KMS-11 (cell line): ENCODE measurements at regions not wholly inside any gene's neighbourhood (a gene's known extent, or its start where the extent isn't known, plus 50 kb on each side); places are given as distances from the start of the nearest gene placed in this dataset.

Experiments used
- H2AFZ ChIP-seq: fragments of 200-600 bp; sonication (generic); 2 replicates; pipeline ENCODE4 v1.6.1; 2016; ENCODE audit warnings: antibody characterized with exemption, mixed run types, low read depth
- H3K27ac ChIP-seq: fragments of 200-600 bp; sonication (generic); 2 replicates; pipeline ENCODE4 v1.6.1; 2016; ENCODE audit warnings: mild to moderate bottlenecking, mixed run types
- H3K27me3 ChIP-seq: fragments of 200-600 bp; sonication (generic); 2 replicates; pipeline ENCODE4 v1.6.1; 2017; ENCODE audit warnings: mild to moderate bottlenecking, low read depth, mixed run types, moderate library complexity; ENCODE audit not compliant: insufficient read depth
- H3K36me3 ChIP-seq: fragments of 200-600 bp; sonication (generic); 2 replicates; pipeline ENCODE4 v1.6.1; 2017; ENCODE audit warnings: mild to moderate bottlenecking, mixed run types; ENCODE audit not compliant: insufficient read depth
- H3K4me1 ChIP-seq: fragments of 200-600 bp; sonication (generic); 2 replicates; pipeline ENCODE4 v1.6.1; 2016; ENCODE audit warnings: mild to moderate bottlenecking, low read depth, mixed run types; ENCODE audit not compliant: poor library complexity, severe bottlenecking
- H3K4me2 ChIP-seq: fragments of 200-600 bp; sonication (generic); 2 replicates; pipeline ENCODE4 v1.7.0; 2016; ENCODE audit warnings: mild to moderate bottlenecking, mixed run types
- H3K4me3 ChIP-seq: fragments of 200-600 bp; sonication (generic); IDR thresholded peaks from 2 replicates; pipeline ENCODE4 v1.6.1; 2017; ENCODE audit warnings: low read depth, low read length, mixed read lengths; ENCODE audit not compliant: insufficient read depth
- H3K79me2 ChIP-seq: fragments of 200-600 bp; sonication (generic); 2 replicates; pipeline ENCODE4 v1.6.1; 2016; ENCODE audit warnings: low read depth, mixed run types; ENCODE audit not compliant: insufficient read depth
- H3K9ac ChIP-seq: fragments of 200-600 bp; sonication (generic); 2 replicates; pipeline ENCODE4 v1.6.1; 2016; ENCODE audit warnings: mild to moderate bottlenecking, mixed run types
- H4K20me1 ChIP-seq: fragments of 200-600 bp; sonication (generic); 2 replicates; pipeline ENCODE4 v1.6.1; 2016; ENCODE audit warnings: mild to moderate bottlenecking, mixed run types; ENCODE audit not compliant: insufficient read depth
- CTCF ChIP-seq: fragments of 200-600 bp; sonication (generic); conservative IDR thresholded peaks from 2 replicates; pipeline ENCODE4 v1.6.1; 2017; ENCODE audit warnings: low read depth, mild to moderate bottlenecking, antibody characterized with exemption, low read length, moderate library complexity, mixed read lengths

- no peaks in the 10 kb centered on the region for H3K36me3 ChIP-seq
- TF ChIP-seq CTCF, result no peak
- no peaks in the 10 kb centered on the region for H3K79me2 ChIP-seq
- no peak overlapping the region for H3K4me3 ChIP-seq
- no peak overlapping the region for H2AFZ ChIP-seq
- no peak overlapping the region for H3K27ac ChIP-seq
- H3K27me3 ChIP-seq, result no peaks in the 10 kb centered on the region
- no peaks in the 10 kb centered on the region for H4K20me1 ChIP-seq
- H3K4me1 ChIP-seq, result no peaks in the 10 kb centered on the region
- no peak overlapping the region for H3K9ac ChIP-seq
- H3K4me2 ChIP-seq, result no peak overlapping the region
Observed at GRCh38 chr18:24897461-24897860, 437.0 kb downstream of the HRH4 start.

GRCh38 chr18:24910221-24910620 lies 441.7 kb downstream of the ZNF521 start:
- Histone ChIP-seq H3K36me3 (no peaks in the 10 kb centered on the region), H3K27me3 (no peaks in the 10 kb centered on the region), H3K4me3 (no peak overlapping the region), H3K4me1 (no peaks in the 10 kb centered on the region), H4K20me1 (no peaks in the 10 kb centered on the region), H3K4me2 (no peak overlapping the region), H3K27ac (no peak overlapping the region), H3K79me2 (no peaks in the 10 kb centered on the region), H2AFZ (no peak overlapping the region), H3K9ac (no peak overlapping the region)
- no peak for TF ChIP-seq CTCF

DNA sequence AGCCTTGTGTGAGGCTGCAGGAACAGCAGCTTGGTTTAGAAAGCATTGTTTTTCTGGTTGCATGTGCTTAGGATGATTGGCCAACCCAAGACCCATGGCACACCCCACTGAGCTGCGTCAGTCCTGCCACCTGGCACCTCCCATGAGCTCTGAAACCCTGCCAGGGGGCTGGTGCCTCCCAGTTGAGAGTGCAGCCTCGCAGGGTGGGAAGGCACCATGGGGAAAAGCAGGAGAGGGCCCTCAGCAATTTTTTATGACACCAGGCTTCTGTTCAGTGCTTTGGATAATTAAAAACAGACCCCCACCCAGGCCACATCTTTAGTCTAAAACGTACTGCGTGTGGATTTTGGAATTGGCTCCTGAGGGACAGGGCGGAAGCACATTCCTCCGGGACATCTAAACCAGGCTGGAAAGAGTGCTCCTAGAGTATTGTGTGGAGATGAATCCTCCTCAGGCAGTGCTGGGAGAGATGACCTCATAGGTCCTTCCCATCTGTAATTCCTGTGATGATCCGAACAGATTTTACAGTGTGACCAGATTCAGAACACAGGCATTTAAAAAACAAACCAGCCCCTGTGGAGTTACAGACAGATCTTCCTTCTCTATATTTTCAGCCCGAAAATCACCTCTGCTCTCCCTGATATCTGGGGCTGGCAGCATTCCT lies 438.3 kb downstream of the ZNF521 start:
- Histone ChIP-seq H3K36me3 (no peaks in the 10 kb centered on the region), H3K79me2 (no peaks in the 10 kb centered on the region), H3K27me3 (no peaks in the 10 kb centered on the region), H4K20me1 (no peaks in the 10 kb centered on the region), H3K27ac (no peak overlapping the region), H3K4me3 (no peak overlapping the region), H3K4me1 (no peaks in the 10 kb centered on the region), H3K4me2 (no peak overlapping the region), H2AFZ (no peak overlapping the region), H3K9ac (no peak overlapping the region)
- TF ChIP-seq CTCF, result no peak

- TF ChIP-seq CTCF, result no peak
- no peak overlapping the region for H3K9ac ChIP-seq
- H3K4me2 ChIP-seq, result no peak overlapping the region
- no peaks in the 10 kb centered on the region for H3K79me2 ChIP-seq
- H4K20me1 ChIP-seq, result no peaks in the 10 kb centered on the region
- no peak overlapping the region for H2AFZ ChIP-seq
- H3K27ac ChIP-seq, result no peak overlapping the region
- H3K36me3 ChIP-seq, result no peaks in the 10 kb centered on the region
- no peak overlapping the region for H3K4me3 ChIP-seq
- no peaks in the 10 kb centered on the region for H3K27me3 ChIP-seq
- H3K4me1 ChIP-seq, result no peaks in the 10 kb centered on the region
Observed at GRCh38 chr18:24914171-24914525, 437.8 kb downstream of the ZNF521 start.
